Type B pancreatic cell (in vitro differentiated cells): ENCODE measurements at regions not wholly inside any gene's neighbourhood (a gene's known extent, or its start where the extent isn't known, plus 50 kb on each side); places are given as distances from the start of the nearest gene placed in this dataset.

Experiments used
- DNase-seq: peaks from one replicate; pipeline ENCODE4 v3.0.0; 2021; ENCODE audit warnings: mixed read lengths; ENCODE audit not compliant: unreplicated experiment; ENCODE audit errors: extremely low spot score
- H3K27ac Mint-ChIP-seq: 2 replicates; pipeline ENCODE4 v1.8.0; 2021; ENCODE audit warnings: mild to moderate bottlenecking, mixed read lengths
- H3K27me3 Mint-ChIP-seq: 2 replicates; pipeline ENCODE4 v1.8.0; 2021; ENCODE audit warnings: mixed read lengths
- H3K36me3 Mint-ChIP-seq: 2 replicates; pipeline ENCODE4 v1.8.0; 2021; ENCODE audit warnings: mixed read lengths
- H3K4me1 Mint-ChIP-seq: one replicate; pipeline ENCODE4 v1.8.0; 2021; ENCODE audit warnings: mixed read lengths; ENCODE audit not compliant: unreplicated experiment
- H3K4me3 Mint-ChIP-seq: 2 replicates; pipeline ENCODE4 v1.8.0; 2021; ENCODE audit warnings: mild to moderate bottlenecking, mixed read lengths
- H3K9me3 Mint-ChIP-seq: 2 replicates; pipeline ENCODE4 v1.8.0; 2021; ENCODE audit warnings: mixed read lengths
- TF ChIP-seq, protein P1 (sequence below): fragments of 200-600 bp; sonication (generic); conservative IDR thresholded peaks from 2 replicates; pipeline ENCODE4 v1.5.0; 2021; ENCODE audit warnings: antibody characterized with exemption, mild to moderate bottlenecking

GRCh38 chr16:86211800-86212199 lies 298.5 kb upstream of the FOXF1 start:
- H3K27me3 Mint-ChIP-seq = peaks cover 35% of the 10 kb centered on the region
- TF ChIP-seq, protein P1, sequence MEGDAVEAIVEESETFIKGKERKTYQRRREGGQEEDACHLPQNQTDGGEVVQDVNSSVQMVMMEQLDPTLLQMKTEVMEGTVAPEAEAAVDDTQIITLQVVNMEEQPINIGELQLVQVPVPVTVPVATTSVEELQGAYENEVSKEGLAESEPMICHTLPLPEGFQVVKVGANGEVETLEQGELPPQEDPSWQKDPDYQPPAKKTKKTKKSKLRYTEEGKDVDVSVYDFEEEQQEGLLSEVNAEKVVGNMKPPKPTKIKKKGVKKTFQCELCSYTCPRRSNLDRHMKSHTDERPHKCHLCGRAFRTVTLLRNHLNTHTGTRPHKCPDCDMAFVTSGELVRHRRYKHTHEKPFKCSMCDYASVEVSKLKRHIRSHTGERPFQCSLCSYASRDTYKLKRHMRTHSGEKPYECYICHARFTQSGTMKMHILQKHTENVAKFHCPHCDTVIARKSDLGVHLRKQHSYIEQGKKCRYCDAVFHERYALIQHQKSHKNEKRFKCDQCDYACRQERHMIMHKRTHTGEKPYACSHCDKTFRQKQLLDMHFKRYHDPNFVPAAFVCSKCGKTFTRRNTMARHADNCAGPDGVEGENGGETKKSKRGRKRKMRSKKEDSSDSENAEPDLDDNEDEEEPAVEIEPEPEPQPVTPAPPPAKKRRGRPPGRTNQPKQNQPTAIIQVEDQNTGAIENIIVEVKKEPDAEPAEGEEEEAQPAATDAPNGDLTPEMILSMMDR = no peak
- DNase-seq = no peak
- H3K27ac Mint-ChIP-seq = no peak overlapping the region
- no peak overlapping the region for H3K4me3 Mint-ChIP-seq
- H3K36me3 Mint-ChIP-seq = no peaks in the 10 kb centered on the region
- peaks cover 4% of the 10 kb centered on the region for H3K4me1 Mint-ChIP-seq
- H3K9me3 Mint-ChIP-seq = peaks cover 10% of the 10 kb centered on the region

- TF ChIP-seq, protein P1 = no peak
- peaks cover 10% of the 10 kb centered on the region for H3K9me3 Mint-ChIP-seq
- H3K36me3 Mint-ChIP-seq = no peaks in the 10 kb centered on the region
- peaks cover 35% of the 10 kb centered on the region for H3K27me3 Mint-ChIP-seq
- no peak overlapping the region for H3K4me3 Mint-ChIP-seq
- peaks cover 4% of the 10 kb centered on the region for H3K4me1 Mint-ChIP-seq
- no peak overlapping the region for H3K27ac Mint-ChIP-seq
- DNase-seq = no peak
These were observed 297.5 kb upstream of the FOXF1 start for GRCh38 chr16:86212706-86213436.

DNA sequence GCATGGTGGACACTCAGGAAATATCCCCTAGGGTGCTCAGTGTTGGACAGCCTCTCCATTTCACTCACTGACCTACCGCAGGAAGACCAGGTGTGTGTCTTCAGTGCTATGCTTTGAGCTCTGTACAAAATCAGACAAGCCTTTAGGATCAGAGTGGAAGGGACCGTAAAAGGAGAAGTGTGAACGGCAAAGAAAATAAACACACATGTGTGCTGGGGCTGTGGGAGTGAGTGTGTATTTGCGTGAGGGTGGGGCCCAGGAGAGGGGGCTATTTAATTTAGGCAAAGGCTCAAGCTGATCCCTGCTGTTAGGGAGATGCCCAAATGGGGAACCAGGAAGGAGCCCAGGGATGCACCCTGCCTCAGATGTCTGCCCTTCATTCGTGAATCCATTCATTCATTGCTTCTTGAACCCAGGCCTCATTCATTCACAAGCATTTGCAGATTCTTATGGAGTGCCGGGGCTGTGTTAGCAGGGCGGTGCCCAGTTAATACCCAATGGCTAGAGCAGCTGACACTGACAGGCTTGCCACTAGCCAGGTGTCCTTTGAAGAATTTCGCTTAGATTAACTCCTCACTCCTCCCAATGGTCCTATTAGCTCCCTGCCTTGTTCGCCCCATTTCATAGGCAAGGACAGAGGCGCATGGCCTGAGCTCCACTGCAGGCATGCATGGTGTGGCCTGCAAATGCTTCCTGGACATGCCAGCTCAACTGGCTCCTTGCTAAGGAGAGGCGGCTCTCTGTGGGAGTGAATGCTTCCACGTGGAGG lies 296.7 kb upstream of the FOXF1 start:
- H3K4me1 Mint-ChIP-seq = peaks cover 4% of the 10 kb centered on the region
- TF ChIP-seq, protein P1 = no peak
- H3K9me3 Mint-ChIP-seq = peaks cover 10% of the 10 kb centered on the region
- H3K4me3 Mint-ChIP-seq = no peak overlapping the region
- no peak overlapping the region for H3K27ac Mint-ChIP-seq
- peaks cover 40% of the 10 kb centered on the region for H3K27me3 Mint-ChIP-seq
- DNase-seq = no peak
- H3K36me3 Mint-ChIP-seq = no peaks in the 10 kb centered on the region

- no peaks in the 10 kb centered on the region for H3K36me3 Mint-ChIP-seq
- H3K27ac Mint-ChIP-seq = no peak overlapping the region
- H3K9me3 Mint-ChIP-seq = peaks cover 10% of the 10 kb centered on the region
- H3K4me1 Mint-ChIP-seq = peaks cover 6% of the 10 kb centered on the region
- TF ChIP-seq, protein P1 = no peak
- peaks cover 38% of the 10 kb centered on the region for H3K27me3 Mint-ChIP-seq
- H3K4me3 Mint-ChIP-seq = no peak overlapping the region
- no peak for DNase-seq
These were observed 295.7 kb upstream of the FOXF1 start for GRCh38 chr16:86214326-86215232.

GRCh38 chr16:86215233-86215978 lies 294.9 kb upstream of the FOXF1 start:
- no peaks in the 10 kb centered on the region for H3K36me3 Mint-ChIP-seq
- H3K27me3 Mint-ChIP-seq = peaks cover 40% of the 10 kb centered on the region
- DNase-seq = no peak
- no peak overlapping the region for H3K4me3 Mint-ChIP-seq
- peaks cover 10% of the 10 kb centered on the region for H3K9me3 Mint-ChIP-seq
- TF ChIP-seq, protein P1 = no peak
- H3K27ac Mint-ChIP-seq = no peak overlapping the region
- H3K4me1 Mint-ChIP-seq = peaks cover 13% of the 10 kb centered on the region
